GM12878 (cell line): ENCODE measurements at regions not wholly inside any gene's neighbourhood (a gene's known extent, or its start where the extent isn't known, plus 50 kb on each side); places are given as distances from the start of the nearest gene placed in this dataset.

Experiments
- ATAC-seq: fragments of 200-7000 bp; cut with Tn5 transposase; 3 replicates; pipeline ENCODE4 v1.9.1; 2020; ENCODE audit warnings: mild to moderate bottlenecking, moderate library complexity
- BruUV-seq: library from RNA; stranded (reverse); fragments of 400-500 nt; replicated peaks from 2 replicates; lab custom pipeline; 2021; lab: Mats Ljungman, UMichigan
- CTCF ChIA-PET: fragments of 300-600 bp; sonication (Branson Sonifier 250); formaldehyde crosslinking; extraction: SDS; loops from one replicate; lab custom pipeline; 2021; ENCODE audit warnings: inconsistent platforms; lab: Yijun Ruan, JAX
- POLR2A ChIA-PET: fragments of 350-600 bp; formaldehyde crosslinking; extraction: SDS; loops from one replicate; lab custom pipeline; 2021; ENCODE audit warnings: inconsistent platforms; lab: Charles Lee
- RAD21 ChIA-PET: fragments of 300-600 bp; sonication (Branson Sonifier 250); formaldehyde crosslinking; loops from one replicate; lab custom pipeline; 2023; ENCODE audit warnings: antibody characterized with exemption; ENCODE audit not compliant: unreplicated experiment; lab: Charles Lee
- SMC1A ChIA-PET: fragments of 300-600 bp; sonication (Branson Sonifier 250); formaldehyde crosslinking; loops from one replicate; lab custom pipeline; 2023; ENCODE audit not compliant: unreplicated experiment, uncharacterized antibody; lab: Charles Lee
- DNase-seq: peaks from one replicate; pipeline ENCODE4 v3.0.0-alpha.2; 2011; ENCODE audit warnings: low read depth, low spot score
- FAIRE-seq: peaks from 3 replicates; lab custom pipeline; 2011; peaks lifted over from hg19 to GRCh38; lab: Jason Lieb, UNC
- H2AFZ ChIP-seq: 2 replicates; pipeline ENCODE4 v1.6.0; 2011; ENCODE audit warnings: low read depth, low read length, control low read depth; ENCODE audit not compliant: control insufficient read depth
- H3K27ac ChIP-seq: 2 replicates; pipeline ENCODE4 v1.5.1; 2011; ENCODE audit warnings: control low read depth; ENCODE audit not compliant: control insufficient read depth, insufficient read depth
- H3K27me3 ChIP-seq, 2 experiments: replicated peaks in 1 of 2; 2 replicates each; pipeline versions ENCODE4 v1.6.0 to v1.6.1; 2011; ENCODE audit warnings: low read length in 1 of 2; ENCODE audit not compliant: control insufficient read depth in 2 of 2, insufficient read depth in 2 of 2
- H3K36me3 ChIP-seq, 2 experiments: 2 replicates each; pipeline ENCODE4 v1.5.1; 2011; ENCODE audit warnings: low read length in 1 of 2; ENCODE audit not compliant: control insufficient read depth in 2 of 2, insufficient read depth in 2 of 2
- H3K4me1 ChIP-seq: 2 replicates; pipeline ENCODE4 v1.6.1; 2011; ENCODE audit warnings: mild to moderate bottlenecking, low read length, moderate library complexity, mixed read lengths; ENCODE audit not compliant: control insufficient read depth, insufficient read depth
- H3K4me2 ChIP-seq: 2 replicates; pipeline ENCODE4 v1.6.0; 2011; ENCODE audit warnings: control low read depth; ENCODE audit not compliant: control insufficient read depth, insufficient read depth
- H3K4me3 ChIP-seq: fragments of 200-600 bp; sonication (generic); 2 replicates; pipeline ENCODE4 v1.5.1; 2016
- H3K79me2 ChIP-seq: 2 replicates; pipeline ENCODE4 v1.6.0; 2011; ENCODE audit warnings: low read length; ENCODE audit not compliant: control insufficient read depth, insufficient read depth
- H3K9ac ChIP-seq: 2 replicates; pipeline ENCODE4 v1.8.0; 2011; ENCODE audit warnings: low read length, control low read depth, mixed read lengths; ENCODE audit not compliant: control insufficient read depth, insufficient read depth
- H3K9me3 ChIP-seq: replicated peaks from 3 replicates; pipeline ENCODE4 v1.5.1; 2011; ENCODE audit warnings: mild to moderate bottlenecking, low read length; ENCODE audit not compliant: control insufficient read depth, insufficient read depth
- H4K20me1 ChIP-seq: 2 replicates; pipeline ENCODE4 v1.6.0; 2011; ENCODE audit not compliant: control insufficient read depth, insufficient read depth
- IRF3 ChIP-seq: fragments of 450-650 bp; IDR thresholded peaks from 2 replicates; pipeline ENCODE4 v1.6.1; 2014; ENCODE audit warnings: mild to moderate bottlenecking
- JUNB ChIP-seq: IDR thresholded peaks from 2 replicates; pipeline ENCODE4 v1.6.1; 2016; ENCODE audit warnings: antibody characterized with exemption, mild to moderate bottlenecking
- NR2C1 ChIP-seq: fragments of 450-650 bp; IDR thresholded peaks from 2 replicates; pipeline ENCODE4 v1.6.1; 2017; ENCODE audit warnings: antibody characterized with exemption, mild to moderate bottlenecking, moderate library complexity
- POLR2AphosphoS2 ChIP-seq: IDR thresholded peaks from 2 replicates; pipeline ENCODE4 v1.6.1; 2011; ENCODE audit warnings: low read depth, mild to moderate bottlenecking, low read length, improper control_type of control experiment, moderate library complexity
- ZBED1 ChIP-seq: IDR thresholded peaks from 2 replicates; pipeline ENCODE4 v1.6.1; 2016; ENCODE audit warnings: borderline replicate concordance
- ZNF384 ChIP-seq: IDR thresholded peaks from 2 replicates; pipeline ENCODE4 v1.6.1; 2012; ENCODE audit warnings: low read depth, mild to moderate bottlenecking, low read length, improper control_type of control experiment, borderline replicate concordance
- WGBS: methylation state at CpG from one replicate; pipeline ENCODE4 v1.1.6; 2016; ENCODE audit warnings: low lambda C conversion rate; ENCODE audit not compliant: insufficient replicate concordance, insufficient coverage; ENCODE audit errors: missing lambda C conversion rate; 5-methylcytosine and 5-hydroxymethylcytosine counted together
- in situ Hi-C: fragments of 300-500 bp; cut with MboI; formaldehyde crosslinking; loops from 9 replicates; pipeline ENCODE4 v1.14.3; 2018; ENCODE audit warnings: mixed read lengths
- intact Hi-C: fragments of 100-400 bp; cut with micrococcal nuclease; formaldehyde crosslinking; loops from one replicate; pipeline ENCODE4 v1.14.2; 2022; ENCODE audit not compliant: unreplicated experiment
- TF ChIP-seq, protein P1 (sequence below): fragments of 450-650 bp; conservative IDR thresholded peaks from 2 replicates; pipeline ENCODE4 v1.6.1; 2017; ENCODE audit warnings: mild to moderate bottlenecking, moderate library complexity

GRCh38 chr13:107075576-107075975 lies 507.6 kb upstream of the ARGLU1 start:
- DNase-seq (no peak), ATAC-seq (no peak), FAIRE-seq (no peak)
- Histone ChIP-seq H3K36me3 (no peaks in the 10 kb centered on the region), H3K4me3 (no peak overlapping the region), H4K20me1 (no peaks in the 10 kb centered on the region), H3K4me2 (no peak overlapping the region), H3K79me2 (no peaks in the 10 kb centered on the region), H3K9me3 (no peaks in the 10 kb centered on the region), H2AFZ (no peak overlapping the region), H3K9ac (no peak overlapping the region), H3K27me3 (no peaks in the 10 kb centered on the region), H3K27ac (no peak overlapping the region), H3K4me1 (no peaks in the 10 kb centered on the region)
- intact Hi-C loops (no loop called here), in situ Hi-C loops (no loop called here)
- ChIA-PET RAD21 (no interaction called here), SMC1A (no interaction called here), POLR2A (no interaction called here), CTCF (no interaction called here)
- TF ChIP-seq ZNF384 (no peak), ZBED1 (no peak), NR2C1 (no peak), JUNB (no peak), POLR2AphosphoS2 (no peak), IRF3 (no peak)
- TF ChIP-seq, protein P1, sequence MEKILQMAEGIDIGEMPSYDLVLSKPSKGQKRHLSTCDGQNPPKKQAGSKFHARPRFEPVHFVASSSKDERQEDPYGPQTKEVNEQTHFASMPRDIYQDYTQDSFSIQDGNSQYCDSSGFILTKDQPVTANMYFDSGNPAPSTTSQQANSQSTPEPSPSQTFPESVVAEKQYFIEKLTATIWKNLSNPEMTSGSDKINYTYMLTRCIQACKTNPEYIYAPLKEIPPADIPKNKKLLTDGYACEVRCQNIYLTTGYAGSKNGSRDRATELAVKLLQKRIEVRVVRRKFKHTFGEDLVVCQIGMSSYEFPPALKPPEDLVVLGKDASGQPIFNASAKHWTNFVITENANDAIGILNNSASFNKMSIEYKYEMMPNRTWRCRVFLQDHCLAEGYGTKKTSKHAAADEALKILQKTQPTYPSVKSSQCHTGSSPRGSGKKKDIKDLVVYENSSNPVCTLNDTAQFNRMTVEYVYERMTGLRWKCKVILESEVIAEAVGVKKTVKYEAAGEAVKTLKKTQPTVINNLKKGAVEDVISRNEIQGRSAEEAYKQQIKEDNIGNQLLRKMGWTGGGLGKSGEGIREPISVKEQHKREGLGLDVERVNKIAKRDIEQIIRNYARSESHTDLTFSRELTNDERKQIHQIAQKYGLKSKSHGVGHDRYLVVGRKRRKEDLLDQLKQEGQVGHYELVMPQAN = no peak
- 17% methylated on average over 6 of the region's 6 CpGs for WGBS
- BruUV-seq = no TSS peak
